HK-2 (cell line): ENCODE measurements at regions not wholly inside any gene's neighbourhood (a gene's known extent, or its start where the extent isn't known, plus 50 kb on each side); places are given as distances from the start of the nearest gene placed in this dataset.
"Not testable (repeated sequence)": the region's sequence is repeated elsewhere in the genome, so short reads cannot be mapped to it uniquely, and the experiment has no call there.

Source experiments
- DNase-seq: peaks from one replicate; pipeline ENCODE4 v3.0.0-alpha.2; 2018; ENCODE audit not compliant: unreplicated experiment

- DNase-seq: no peak
These were observed 80.7 kb downstream of the TFAP2B start for GRCh38 chr6:50899306-50899870.

- DNase-seq: no peak
These were observed 83.6 kb downstream of the TFAP2B start for GRCh38 chr6:50902260-50902659.

GRCh38 chr6:50905297-50905696 lies 86.6 kb downstream of the TFAP2B start:
- no peak for DNase-seq

- DNase-seq: no peak
These were observed 88.9 kb downstream of the TFAP2B start for GRCh38 chr6:50907565-50907964.

GRCh38 chr6:50913105-50913770 lies 94.6 kb downstream of the TFAP2B start:
- no peak for DNase-seq

GRCh38 chr6:50921378-50921777 lies 102.7 kb downstream of the TFAP2B start:
- not testable (repeated sequence) for DNase-seq

- DNase-seq: no peak
These were observed 103.3 kb downstream of the TFAP2B start for GRCh38 chr6:50921968-50922367.

GRCh38 chr6:50922579-50923525 lies 104.2 kb downstream of the TFAP2B start:
- no peak for DNase-seq

GRCh38 chr6:50924758-50925157 lies 106.1 kb downstream of the TFAP2B start:
- DNase-seq: no peak

GRCh38 chr6:50925548-50925947 lies 106.9 kb downstream of the TFAP2B start:
- DNase-seq: no peak

GRCh38 chr6:50925981-50926380 lies 107.3 kb downstream of the TFAP2B start:
- no peak for DNase-seq

- no peak for DNase-seq
These were observed 109.1 kb downstream of the TFAP2B start for GRCh38 chr6:50927800-50928199.

- no peak for DNase-seq
These were observed 110.7 kb downstream of the TFAP2B start for GRCh38 chr6:50929323-50929722.

GRCh38 chr6:50935442-50935841 lies 116.8 kb downstream of the TFAP2B start:
- DNase-seq: no peak

GRCh38 chr6:50936277-50936681 lies 117.6 kb downstream of the TFAP2B start:
- DNase-seq: no peak

- no peak for DNase-seq
These were observed 121.3 kb downstream of the TFAP2B start for GRCh38 chr6:50939931-50940330.

- DNase-seq: no peak
These were observed 127.1 kb downstream of the TFAP2B start for GRCh38 chr6:50945789-50946188.

- no peak for DNase-seq
These were observed 133.6 kb downstream of the TFAP2B start for GRCh38 chr6:50952092-50952907.

- no peak for DNase-seq
These were observed 137.3 kb downstream of the TFAP2B start for GRCh38 chr6:50956014-50956413.

GRCh38 chr6:50958148-50958697 lies 139.6 kb downstream of the TFAP2B start:
- no peak for DNase-seq

- no peak for DNase-seq
These were observed 140.5 kb downstream of the TFAP2B start for GRCh38 chr6:50959081-50959641.
